GM23338 (cell line): ENCODE measurements at regions not wholly inside any gene's neighbourhood (a gene's known extent, or its start where the extent isn't known, plus 50 kb on each side); places are given as distances from the start of the nearest gene placed in this dataset.

Experiments used
- ATAC-seq: fragments of 200-7000 bp; cut with Tn5 transposase; 3 replicates; pipeline ENCODE4 v1.9.1; 2020
- DNase-seq: peaks from one replicate; pipeline ENCODE4 v3.0.0-alpha.2; 2015; ENCODE audit warnings: low spot score
- H2AFZ ChIP-seq: fragments of 200-600 bp; sonication (generic); 2 replicates; pipeline ENCODE4 v1.8.0; 2016; ENCODE audit warnings: antibody characterized with exemption, mild to moderate bottlenecking, moderate library complexity
- H3F3A ChIP-seq: fragments of 200-600 bp; sonication (generic); replicated peaks from 2 replicates; pipeline ENCODE4 v1.8.0; 2017; ENCODE audit warnings: antibody characterized with exemption, mixed run types, low read depth
- H3K27ac ChIP-seq: fragments of 200-600 bp; sonication (generic); 2 replicates; pipeline ENCODE4 v1.6.1; 2016; ENCODE audit warnings: low read depth
- H3K27me3 ChIP-seq: fragments of 200-600 bp; sonication (generic); 2 replicates; pipeline ENCODE4 v1.8.0; 2016; ENCODE audit warnings: mild to moderate bottlenecking, mixed run types, moderate library complexity; ENCODE audit not compliant: insufficient read depth
- H3K36me3 ChIP-seq: fragments of 200-600 bp; sonication (generic); 2 replicates; pipeline ENCODE4 v1.8.0; 2016; ENCODE audit warnings: mild to moderate bottlenecking; ENCODE audit not compliant: insufficient read depth
- H3K4me1 ChIP-seq: fragments of 200-600 bp; sonication (generic); 2 replicates; pipeline ENCODE4 v1.8.0; 2016; ENCODE audit warnings: mild to moderate bottlenecking, moderate library complexity; ENCODE audit not compliant: insufficient read depth
- H3K4me2 ChIP-seq: fragments of 200-600 bp; sonication (generic); 2 replicates; pipeline ENCODE4 v1.7.1; 2017; ENCODE audit warnings: mixed run types
- H3K4me3 ChIP-seq: fragments of 200-600 bp; sonication (generic); 2 replicates; pipeline ENCODE4 v1.6.1; 2016; ENCODE audit warnings: mixed run types
- H3K79me2 ChIP-seq: fragments of 200-600 bp; sonication (generic); replicated peaks from 2 replicates; pipeline ENCODE4 v1.8.0; 2017; ENCODE audit warnings: mild to moderate bottlenecking; ENCODE audit not compliant: insufficient read depth
- H3K9me2 ChIP-seq: fragments of 200-600 bp; sonication (generic); 2 replicates; pipeline ENCODE4 v1.8.0; 2017; ENCODE audit not compliant: insufficient read depth
- H4K20me1 ChIP-seq: fragments of 200-600 bp; sonication (generic); replicated peaks from 2 replicates; pipeline ENCODE4 v1.8.0; 2017; ENCODE audit warnings: mild to moderate bottlenecking; ENCODE audit not compliant: insufficient read depth
- H3K27ac Mint-ChIP-seq: 2 replicates; pipeline ENCODE4 v1.8.0; 2020; ENCODE audit warnings: inconsistent platforms, mild to moderate bottlenecking, moderate library complexity, mixed read lengths
- H3K27me3 Mint-ChIP-seq: 3 replicates; pipeline ENCODE4 v1.8.0; 2022; ENCODE audit warnings: low read depth, mild to moderate bottlenecking, moderate library complexity, mixed read lengths, inconsistent platforms; ENCODE audit not compliant: insufficient read depth, poor library complexity
- H3K36me3 Mint-ChIP-seq: 3 replicates; pipeline ENCODE4 v1.8.0; 2021; ENCODE audit warnings: low read depth, mild to moderate bottlenecking, inconsistent platforms, moderate library complexity, mixed read lengths
- H3K4me1 Mint-ChIP-seq: 3 replicates; pipeline ENCODE4 v1.8.0; 2020; ENCODE audit warnings: mild to moderate bottlenecking, inconsistent platforms, mixed read lengths
- H3K4me3 Mint-ChIP-seq: 3 replicates; pipeline ENCODE4 v1.8.0; 2021; ENCODE audit warnings: moderate library complexity, mild to moderate bottlenecking, inconsistent platforms, mixed read lengths
- H3K9me3 Mint-ChIP-seq: 3 replicates; pipeline ENCODE4 v1.8.0; 2020; ENCODE audit warnings: moderate library complexity, mild to moderate bottlenecking, inconsistent platforms, mixed read lengths
- CREB1 ChIP-seq: fragments of 250-450 bp; sonication (Bioruptor Pico); IDR thresholded peaks from 2 replicates; pipeline ENCODE4 v1.5.0; 2020; ENCODE audit warnings: low read depth, mild to moderate bottlenecking, moderate library complexity
- EZH2 ChIP-seq: fragments of 200-600 bp; sonication (generic); IDR thresholded peaks from one replicate; pipeline ENCODE4 v1.8.0; 2017; ENCODE audit warnings: antibody characterized with exemption, mild to moderate bottlenecking, low read depth; ENCODE audit not compliant: unreplicated experiment
- EZH2phosphoT487 ChIP-seq: fragments of 200-600 bp; sonication (generic); IDR thresholded peaks from one replicate; pipeline ENCODE4 v1.8.1; 2018; ENCODE audit warnings: antibody characterized with exemption; ENCODE audit not compliant: unreplicated experiment
- NANOG ChIP-seq: IDR thresholded peaks from 2 replicates; pipeline ENCODE4 v1.6.1; 2016; ENCODE audit warnings: antibody characterized with exemption, borderline replicate concordance
- STAT1 ChIP-seq: IDR thresholded peaks from one replicate; pipeline ENCODE4 v1.6.1; 2016; ENCODE audit warnings: antibody characterized with exemption; ENCODE audit not compliant: unreplicated experiment
- ZNF331 ChIP-seq: fragments of 250-450 bp; sonication (Bioruptor Pico); IDR thresholded peaks from 2 replicates; pipeline ENCODE4 v1.5.0; 2020; ENCODE audit warnings: low read depth, mild to moderate bottlenecking, moderate library complexity
- TF ChIP-seq, protein P1 (sequence below): fragments of 250-450 bp; sonication (Bioruptor Pico); IDR thresholded peaks from 2 replicates; pipeline ENCODE4 v1.5.0; 2020; ENCODE audit warnings: mild to moderate bottlenecking, moderate library complexity

DNA sequence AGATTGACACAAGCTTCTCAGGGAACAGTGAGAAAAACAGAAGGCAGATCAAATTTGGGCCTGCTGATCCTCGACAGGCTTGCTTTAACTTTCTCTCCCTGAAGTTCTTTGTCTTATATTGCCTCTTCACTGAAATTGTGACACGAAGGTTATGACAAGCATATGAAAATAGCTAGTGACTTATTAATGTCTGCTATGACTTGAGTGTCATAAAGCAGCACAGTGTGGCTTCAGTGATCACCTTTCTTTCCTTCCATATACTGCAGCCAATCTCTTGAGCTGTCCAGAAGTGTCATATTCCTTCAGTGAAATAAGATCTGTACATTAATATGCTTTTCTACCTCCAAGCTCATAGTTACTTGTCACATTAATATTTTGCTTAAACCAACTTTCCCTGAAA lies 870.2 kb downstream of the C4orf33 start:
- Mint-ChIP-seq H3K27ac (no peak overlapping the region), H3K36me3 (peaks cover 22% of the 10 kb centered on the region; the same call in 2 of the 3 replicates), H3K4me3 (no peak overlapping the region), H3K9me3 (peaks cover 4% of the 10 kb centered on the region; the same call in 2 of the 3 replicates), H3K4me1 (no peaks in the 10 kb centered on the region), H3K27me3 (no peaks in the 10 kb centered on the region)
- Histone ChIP-seq H3K4me1 (no peaks in the 10 kb centered on the region), H3K9me2 (no peaks in the 10 kb centered on the region), H3K4me3 (no peak overlapping the region), H3K27ac (no peak overlapping the region), H2AFZ (no peak overlapping the region), H3K27me3 (no peaks in the 10 kb centered on the region), H3K79me2 (no peaks in the 10 kb centered on the region), H3K36me3 (peaks cover 6% of the 10 kb centered on the region; the same call in 1 of the 2 replicates), H3F3A (no peaks in the 10 kb centered on the region), H3K4me2 (no peak overlapping the region), H4K20me1 (no peaks in the 10 kb centered on the region)
- no peak for ATAC-seq
- DNase-seq = no peak
- TF ChIP-seq ZNF331 (CRISPR knock-in tag) = no peak
- TF ChIP-seq EZH2phosphoT487 = no peak
- TF ChIP-seq, protein P1, sequence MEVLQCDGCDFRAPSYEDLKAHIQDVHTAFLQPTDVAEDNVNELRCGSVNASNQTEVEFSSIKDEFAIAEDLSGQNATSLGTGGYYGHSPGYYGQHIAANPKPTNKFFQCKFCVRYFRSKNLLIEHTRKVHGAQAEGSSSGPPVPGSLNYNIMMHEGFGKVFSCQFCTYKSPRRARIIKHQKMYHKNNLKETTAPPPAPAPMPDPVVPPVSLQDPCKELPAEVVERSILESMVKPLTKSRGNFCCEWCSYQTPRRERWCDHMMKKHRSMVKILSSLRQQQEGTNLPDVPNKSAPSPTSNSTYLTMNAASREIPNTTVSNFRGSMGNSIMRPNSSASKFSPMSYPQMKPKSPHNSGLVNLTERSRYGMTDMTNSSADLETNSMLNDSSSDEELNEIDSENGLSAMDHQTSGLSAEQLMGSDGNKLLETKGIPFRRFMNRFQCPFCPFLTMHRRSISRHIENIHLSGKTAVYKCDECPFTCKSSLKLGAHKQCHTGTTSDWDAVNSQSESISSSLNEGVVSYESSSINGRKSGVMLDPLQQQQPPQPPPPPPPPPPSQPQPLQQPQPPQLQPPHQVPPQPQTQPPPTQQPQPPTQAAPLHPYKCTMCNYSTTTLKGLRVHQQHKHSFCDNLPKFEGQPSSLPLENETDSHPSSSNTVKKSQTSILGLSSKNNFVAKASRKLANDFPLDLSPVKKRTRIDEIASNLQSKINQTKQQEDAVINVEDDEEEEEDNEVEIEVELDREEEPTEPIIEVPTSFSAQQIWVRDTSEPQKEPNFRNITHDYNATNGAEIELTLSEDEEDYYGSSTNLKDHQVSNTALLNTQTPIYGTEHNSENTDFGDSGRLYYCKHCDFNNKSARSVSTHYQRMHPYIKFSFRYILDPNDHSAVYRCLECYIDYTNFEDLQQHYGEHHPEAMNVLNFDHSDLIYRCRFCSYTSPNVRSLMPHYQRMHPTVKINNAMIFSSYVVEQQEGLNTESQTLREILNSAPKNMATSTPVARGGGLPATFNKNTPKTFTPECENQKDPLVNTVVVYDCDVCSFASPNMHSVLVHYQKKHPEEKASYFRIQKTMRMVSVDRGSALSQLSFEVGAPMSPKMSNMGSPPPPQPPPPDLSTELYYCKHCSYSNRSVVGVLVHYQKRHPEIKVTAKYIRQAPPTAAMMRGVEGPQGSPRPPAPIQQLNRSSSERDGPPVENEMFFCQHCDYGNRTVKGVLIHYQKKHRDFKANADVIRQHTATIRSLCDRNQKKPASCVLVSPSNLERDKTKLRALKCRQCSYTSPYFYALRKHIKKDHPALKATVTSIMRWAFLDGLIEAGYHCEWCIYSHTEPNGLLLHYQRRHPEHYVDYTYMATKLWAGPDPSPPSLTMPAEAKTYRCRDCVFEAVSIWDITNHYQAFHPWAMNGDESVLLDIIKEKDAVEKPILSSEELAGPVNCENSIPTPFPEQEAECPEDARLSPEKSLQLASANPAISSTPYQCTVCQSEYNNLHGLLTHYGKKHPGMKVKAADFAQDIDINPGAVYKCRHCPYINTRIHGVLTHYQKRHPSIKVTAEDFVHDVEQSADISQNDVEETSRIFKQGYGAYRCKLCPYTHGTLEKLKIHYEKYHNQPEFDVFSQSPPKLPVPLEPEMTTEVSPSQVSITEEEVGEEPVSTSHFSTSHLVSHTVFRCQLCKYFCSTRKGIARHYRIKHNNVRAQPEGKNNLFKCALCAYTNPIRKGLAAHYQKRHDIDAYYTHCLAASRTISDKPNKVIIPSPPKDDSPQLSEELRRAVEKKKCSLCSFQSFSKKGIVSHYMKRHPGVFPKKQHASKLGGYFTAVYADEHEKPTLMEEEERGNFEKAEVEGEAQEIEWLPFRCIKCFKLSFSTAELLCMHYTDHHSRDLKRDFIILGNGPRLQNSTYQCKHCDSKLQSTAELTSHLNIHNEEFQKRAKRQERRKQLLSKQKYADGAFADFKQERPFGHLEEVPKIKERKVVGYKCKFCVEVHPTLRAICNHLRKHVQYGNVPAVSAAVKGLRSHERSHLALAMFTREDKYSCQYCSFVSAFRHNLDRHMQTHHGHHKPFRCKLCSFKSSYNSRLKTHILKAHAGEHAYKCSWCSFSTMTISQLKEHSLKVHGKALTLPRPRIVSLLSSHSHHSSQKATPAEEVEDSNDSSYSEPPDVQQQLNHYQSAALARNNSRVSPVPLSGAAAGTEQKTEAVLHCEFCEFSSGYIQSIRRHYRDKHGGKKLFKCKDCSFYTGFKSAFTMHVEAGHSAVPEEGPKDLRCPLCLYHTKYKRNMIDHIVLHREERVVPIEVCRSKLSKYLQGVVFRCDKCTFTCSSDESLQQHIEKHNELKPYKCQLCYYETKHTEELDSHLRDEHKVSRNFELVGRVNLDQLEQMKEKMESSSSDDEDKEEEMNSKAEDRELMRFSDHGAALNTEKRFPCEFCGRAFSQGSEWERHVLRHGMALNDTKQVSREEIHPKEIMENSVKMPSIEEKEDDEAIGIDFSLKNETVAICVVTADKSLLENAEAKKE (CRISPR knock-in tag) = no peak
- no peak for TF ChIP-seq CREB1 (CRISPR knock-in tag)

DNA sequence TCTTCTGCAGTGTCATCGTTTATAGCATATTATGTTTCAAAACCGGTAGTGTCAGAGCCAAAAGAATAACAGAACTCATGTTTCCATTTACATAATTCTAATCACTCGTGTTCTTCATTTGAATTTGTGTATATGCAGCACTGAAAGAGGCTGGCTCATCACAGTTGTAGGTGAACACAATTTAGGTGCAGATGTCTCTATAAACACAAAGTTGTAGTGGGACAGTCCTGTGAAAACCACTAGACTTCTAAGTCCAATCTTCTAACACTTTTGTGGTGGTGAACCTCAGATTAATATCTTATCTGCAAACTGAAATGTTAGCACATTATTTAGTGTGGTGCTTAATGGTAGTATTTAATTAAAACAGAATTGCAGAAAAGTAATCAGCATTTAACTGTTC lies 872.4 kb downstream of the C4orf33 start:
- Histone ChIP-seq H3F3A (no peaks in the 10 kb centered on the region), H3K9me2 (no peaks in the 10 kb centered on the region), H4K20me1 (no peaks in the 10 kb centered on the region), H3K36me3 (no peaks in the 10 kb centered on the region), H3K4me3 (no peak overlapping the region), H3K27ac (no peak overlapping the region), H2AFZ (no peak overlapping the region), H3K4me1 (no peaks in the 10 kb centered on the region), H3K27me3 (no peaks in the 10 kb centered on the region), H3K4me2 (no peak overlapping the region), H3K79me2 (no peaks in the 10 kb centered on the region)
- ATAC-seq = no peak
- DNase-seq = no peak
- H3K27me3 Mint-ChIP-seq = peaks cover 1% of the 10 kb centered on the region
- H3K27ac Mint-ChIP-seq = no peak overlapping the region
- no peak overlapping the region for H3K4me3 Mint-ChIP-seq
- H3K9me3 Mint-ChIP-seq = no peaks in the 10 kb centered on the region; the same call in 2 of the 3 replicates
- peaks cover 20% of the 10 kb centered on the region; the same call in 2 of the 3 replicates for H3K36me3 Mint-ChIP-seq
- H3K4me1 Mint-ChIP-seq = peaks cover 4% of the 10 kb centered on the region; the same call in 2 of the 3 replicates
- TF ChIP-seq EZH2phosphoT487 = no peak
- TF ChIP-seq NANOG = no peak
- TF ChIP-seq EZH2 = no peak
- TF ChIP-seq, protein P1 (CRISPR knock-in tag) = no peak
- TF ChIP-seq STAT1 = no peak
